K562 (cell line): ENCODE measurements at regions not wholly inside any gene's neighbourhood (a gene's known extent, or its start where the extent isn't known, plus 50 kb on each side); places are given as distances from the start of the nearest gene placed in this dataset.

ENCODE experiments used
- ASH1L ChIP-seq: fragments of 450-650 bp; IDR thresholded peaks from 2 replicates; pipeline ENCODE4 v1.6.1; 2018; ENCODE audit warnings: borderline replicate concordance, mild to moderate bottlenecking, low read depth; ENCODE audit not compliant: partially characterized antibody
- EP400 ChIP-seq: fragments of 450-650 bp; IDR thresholded peaks from 2 replicates; pipeline ENCODE4 v1.6.1; 2017; ENCODE audit warnings: antibody characterized with exemption, mild to moderate bottlenecking, moderate library complexity
- FOXJ3 ChIP-seq: sonication (generic); formaldehyde crosslinking; IDR thresholded peaks from 2 replicates; pipeline ENCODE4 v1.4.0; 2020; ENCODE audit warnings: mild to moderate bottlenecking, missing genetic modification reagents
- MTA2 ChIP-seq: fragments of 450-650 bp; IDR thresholded peaks from 2 replicates; pipeline ENCODE4 v1.6.1; 2016; ENCODE audit warnings: low read depth
- NR1H2 ChIP-seq: sonication (generic); formaldehyde crosslinking; IDR thresholded peaks from 2 replicates; pipeline ENCODE4 v1.4.0; 2020; ENCODE audit warnings: mild to moderate bottlenecking, missing genetic modification reagents
- POLR2A ChIP-seq: fragments of 450-650 bp; conservative IDR thresholded peaks from 2 replicates; pipeline ENCODE4 v1.6.1; 2016
- POLR2AphosphoS5 ChIP-seq: IDR thresholded peaks from 2 replicates; pipeline ENCODE4 v1.6.1; 2011; ENCODE audit warnings: mild to moderate bottlenecking, low read depth, low read length, moderate library complexity; ENCODE audit not compliant: control insufficient read depth, insufficient read depth
- RB1 ChIP-seq: fragments of 450-650 bp; IDR thresholded peaks from 2 replicates; pipeline ENCODE4 v1.6.1; 2017; ENCODE audit warnings: low read depth, mild to moderate bottlenecking
- SMARCE1 ChIP-seq: fragments of 450-650 bp; IDR thresholded peaks from 2 replicates; pipeline ENCODE4 v1.7.1; 2016; ENCODE audit warnings: mild to moderate bottlenecking
- SMC3 ChIP-seq: conservative IDR thresholded peaks from 2 replicates; pipeline ENCODE4 v1.6.1; 2011; ENCODE audit warnings: low read depth, low read length, improper control_type of control experiment; ENCODE audit not compliant: insufficient read depth
- TAF9B ChIP-seq: fragments of 450-650 bp; IDR thresholded peaks from 2 replicates; pipeline ENCODE4 v1.6.1; 2018; ENCODE audit warnings: mild to moderate bottlenecking; ENCODE audit not compliant: partially characterized antibody
- TEAD2 ChIP-seq: fragments of 450-650 bp; IDR thresholded peaks from 2 replicates; pipeline ENCODE4 v1.6.1; 2016; ENCODE audit warnings: missing genetic modification characterization, control low read depth, missing compliant biosample characterization
- ZBTB2 ChIP-seq: fragments of 450-650 bp; IDR thresholded peaks from 2 replicates; pipeline ENCODE4 v1.6.1; 2016; ENCODE audit warnings: antibody characterized with exemption
- ZBTB34 ChIP-seq: fragments of 250-450 bp; sonication (Bioruptor Pico); IDR thresholded peaks from 2 replicates; pipeline ENCODE4 v1.8.0; 2021; ENCODE audit warnings: mild to moderate bottlenecking, moderate library complexity
- ZFP30 ChIP-seq: fragments of 250-450 bp; sonication (Bioruptor Pico); IDR thresholded peaks from 2 replicates; pipeline ENCODE4 v1.8.0; 2022; ENCODE audit warnings: moderate library complexity, mild to moderate bottlenecking, inconsistent platforms, borderline replicate concordance
- ZNF124 ChIP-seq: sonication (generic); formaldehyde crosslinking; IDR thresholded peaks from 2 replicates; pipeline ENCODE4 v1.8.1; 2022; ENCODE audit warnings: missing genetic modification reagents
- ZNF140 ChIP-seq: fragments of 250-450 bp; sonication (Bioruptor Pico); IDR thresholded peaks from 2 replicates; pipeline ENCODE4 v1.8.0; 2021; ENCODE audit warnings: moderate library complexity, mild to moderate bottlenecking, inconsistent platforms
- ZNF277 ChIP-seq: fragments of 250-450 bp; sonication (Bioruptor Pico); IDR thresholded peaks from 2 replicates; pipeline ENCODE4 v1.8.0; 2022; ENCODE audit warnings: inconsistent platforms, mild to moderate bottlenecking, moderate library complexity, borderline replicate concordance
- TF ChIP-seq, protein P1 (sequence below): conservative IDR thresholded peaks from 2 replicates; pipeline ENCODE4 v1.6.1; 2011; ENCODE audit warnings: low read depth, mild to moderate bottlenecking, low read length; ENCODE audit not compliant: control insufficient read depth
- TF ChIP-seq, protein P2 (sequence below): fragments of 450-650 bp; IDR thresholded peaks from 2 replicates; pipeline ENCODE4 v1.6.1; 2016
- TF ChIP-seq, protein P3 (sequence below): sonication (generic); formaldehyde crosslinking; IDR thresholded peaks from 2 replicates; pipeline ENCODE4 v1.8.0; 2022; ENCODE audit warnings: mild to moderate bottlenecking, missing genetic modification reagents

GRCh38 chr4:186845137-186845842, 121.6 kb upstream of the FAT1 start (continued):
- TF ChIP-seq, protein P1, sequence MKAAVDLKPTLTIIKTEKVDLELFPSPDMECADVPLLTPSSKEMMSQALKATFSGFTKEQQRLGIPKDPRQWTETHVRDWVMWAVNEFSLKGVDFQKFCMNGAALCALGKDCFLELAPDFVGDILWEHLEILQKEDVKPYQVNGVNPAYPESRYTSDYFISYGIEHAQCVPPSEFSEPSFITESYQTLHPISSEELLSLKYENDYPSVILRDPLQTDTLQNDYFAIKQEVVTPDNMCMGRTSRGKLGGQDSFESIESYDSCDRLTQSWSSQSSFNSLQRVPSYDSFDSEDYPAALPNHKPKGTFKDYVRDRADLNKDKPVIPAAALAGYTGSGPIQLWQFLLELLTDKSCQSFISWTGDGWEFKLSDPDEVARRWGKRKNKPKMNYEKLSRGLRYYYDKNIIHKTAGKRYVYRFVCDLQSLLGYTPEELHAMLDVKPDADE, result no peak
- TF ChIP-seq ZFP30 (CRISPR knock-in tag), result no peak
- TF ChIP-seq SMARCE1, result peak; percentile 100
- TF ChIP-seq ASH1L, result peak; percentile 25
- TF ChIP-seq SMC3, result no peak
- TF ChIP-seq TEAD2 (tag), result no peak
- peak; percentile 29; the same call in 1 of the 2 replicates for TF ChIP-seq POLR2AphosphoS5
- TF ChIP-seq, protein P2, sequence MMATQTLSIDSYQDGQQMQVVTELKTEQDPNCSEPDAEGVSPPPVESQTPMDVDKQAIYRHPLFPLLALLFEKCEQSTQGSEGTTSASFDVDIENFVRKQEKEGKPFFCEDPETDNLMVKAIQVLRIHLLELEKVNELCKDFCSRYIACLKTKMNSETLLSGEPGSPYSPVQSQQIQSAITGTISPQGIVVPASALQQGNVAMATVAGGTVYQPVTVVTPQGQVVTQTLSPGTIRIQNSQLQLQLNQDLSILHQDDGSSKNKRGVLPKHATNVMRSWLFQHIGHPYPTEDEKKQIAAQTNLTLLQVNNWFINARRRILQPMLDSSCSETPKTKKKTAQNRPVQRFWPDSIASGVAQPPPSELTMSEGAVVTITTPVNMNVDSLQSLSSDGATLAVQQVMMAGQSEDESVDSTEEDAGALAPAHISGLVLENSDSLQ, result peak; percentile 65
- peak; percentile 91 for TF ChIP-seq ZBTB2
- no peak for TF ChIP-seq ZNF140 (CRISPR knock-in tag)
- TF ChIP-seq POLR2A, result peak; percentile 77
- peak; percentile 68 for TF ChIP-seq TAF9B
- no peak for TF ChIP-seq ZNF277 (CRISPR knock-in tag)
- TF ChIP-seq FOXJ3 (CRISPR knock-in tag), result no peak
- TF ChIP-seq RB1, result peak; percentile 32; the same call in 1 of the 2 replicates
- TF ChIP-seq ZNF124 (CRISPR knock-in tag), result no peak
- no peak for TF ChIP-seq ZBTB34 (CRISPR knock-in tag)
- TF ChIP-seq MTA2, result peak; percentile 69
- TF ChIP-seq, protein P3, sequence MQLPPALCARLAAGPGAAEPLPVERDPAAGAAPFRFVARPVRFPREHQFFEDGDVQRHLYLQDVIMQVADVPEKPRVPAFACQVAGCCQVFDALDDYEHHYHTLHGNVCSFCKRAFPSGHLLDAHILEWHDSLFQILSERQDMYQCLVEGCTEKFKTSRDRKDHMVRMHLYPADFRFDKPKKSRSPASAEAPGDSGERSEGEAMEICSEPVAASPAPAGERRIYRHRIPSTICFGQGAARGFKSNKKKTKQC (CRISPR knock-in tag), result no peak
- peak; percentile 87 for TF ChIP-seq EP400
- TF ChIP-seq NR1H2 (CRISPR knock-in tag), result no peak
